ENCODE measurements at regions not wholly inside any gene's neighbourhood (a gene's known extent, or its start where the extent isn't known, plus 50 kb on each side); places are given as distances from the start of the nearest gene placed in this dataset.

DNA sequence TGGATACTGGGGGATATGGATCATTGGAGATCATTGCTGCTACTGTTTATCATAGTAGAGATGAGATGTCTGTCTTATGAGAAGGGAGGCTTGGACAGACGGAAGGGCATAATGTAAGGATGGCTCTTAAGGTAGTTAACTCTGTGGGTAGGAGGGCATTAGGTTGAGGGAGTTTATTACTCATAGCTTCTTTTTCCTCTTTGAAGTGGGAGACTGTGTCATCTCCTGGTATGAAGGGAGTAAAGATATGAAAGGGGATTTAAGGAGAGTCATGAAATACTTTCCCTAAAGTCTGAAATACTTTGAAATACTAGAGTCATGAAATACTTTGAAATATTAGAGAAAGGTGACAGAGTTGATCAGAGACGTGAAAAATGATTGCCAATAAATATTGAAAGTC is 255.5 kb upstream of the PITX2 start:
- TF ChIP-seq, protein P1, sequence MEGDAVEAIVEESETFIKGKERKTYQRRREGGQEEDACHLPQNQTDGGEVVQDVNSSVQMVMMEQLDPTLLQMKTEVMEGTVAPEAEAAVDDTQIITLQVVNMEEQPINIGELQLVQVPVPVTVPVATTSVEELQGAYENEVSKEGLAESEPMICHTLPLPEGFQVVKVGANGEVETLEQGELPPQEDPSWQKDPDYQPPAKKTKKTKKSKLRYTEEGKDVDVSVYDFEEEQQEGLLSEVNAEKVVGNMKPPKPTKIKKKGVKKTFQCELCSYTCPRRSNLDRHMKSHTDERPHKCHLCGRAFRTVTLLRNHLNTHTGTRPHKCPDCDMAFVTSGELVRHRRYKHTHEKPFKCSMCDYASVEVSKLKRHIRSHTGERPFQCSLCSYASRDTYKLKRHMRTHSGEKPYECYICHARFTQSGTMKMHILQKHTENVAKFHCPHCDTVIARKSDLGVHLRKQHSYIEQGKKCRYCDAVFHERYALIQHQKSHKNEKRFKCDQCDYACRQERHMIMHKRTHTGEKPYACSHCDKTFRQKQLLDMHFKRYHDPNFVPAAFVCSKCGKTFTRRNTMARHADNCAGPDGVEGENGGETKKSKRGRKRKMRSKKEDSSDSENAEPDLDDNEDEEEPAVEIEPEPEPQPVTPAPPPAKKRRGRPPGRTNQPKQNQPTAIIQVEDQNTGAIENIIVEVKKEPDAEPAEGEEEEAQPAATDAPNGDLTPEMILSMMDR (IDR thresholded peaks at IDR 0.05; ENCODE audit: poor library complexity, severe bottlenecking) = no peak
- TF ChIP-seq EP300 (conservative IDR thresholded peaks at IDR 0.05; ENCODE audit: poor library complexity, severe bottlenecking) = no peak
- TF ChIP-seq POLR2AphosphoS5 (IDR thresholded peaks at IDR 0.05) = no peak
- no peak for TF ChIP-seq RAD21 (conservative IDR thresholded peaks at IDR 0.05)
- TF ChIP-seq EZH2 (IDR thresholded peaks at IDR 0.05; ENCODE audit: borderline replicate concordance, insufficient read depth, low read length, poor library complexity, severe bottlenecking) = no peak
- no peak for TF ChIP-seq TAF1 (IDR thresholded peaks at IDR 0.05; ENCODE audit: low read depth)
- TF ChIP-seq REST (IDR thresholded peaks at IDR 0.05; ENCODE audit: borderline replicate concordance) = no peak
- no peak for TF ChIP-seq MXI1 (conservative IDR thresholded peaks at IDR 0.05; ENCODE audit: poor library complexity, severe bottlenecking)
- no peak for TF ChIP-seq SMC3 (conservative IDR thresholded peaks at IDR 0.05; ENCODE audit: poor library complexity)
